ENCODE measurements at regions not wholly inside any gene's neighbourhood (a gene's known extent, or its start where the extent isn't known, plus 50 kb on each side); places are given as distances from the start of the nearest gene placed in this dataset.

DNA sequence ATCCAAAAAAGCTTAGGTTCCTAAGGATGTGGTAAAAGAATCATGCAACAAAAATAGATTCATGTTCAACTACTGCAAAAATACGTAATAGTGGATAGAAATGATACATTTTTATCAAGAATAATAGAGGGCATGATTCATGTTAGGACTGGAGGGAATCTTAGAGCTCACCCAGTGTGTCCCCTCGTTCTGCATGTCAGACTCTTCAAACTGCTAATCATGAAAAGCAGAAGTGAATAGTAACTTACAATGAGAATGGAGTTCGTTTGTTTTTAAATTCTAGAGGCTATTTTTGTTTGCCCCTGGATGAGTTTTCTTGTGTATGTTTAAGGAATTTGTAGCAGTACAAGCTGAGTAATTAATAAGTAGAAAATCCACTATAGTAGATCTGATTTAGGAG is 79.4 kb downstream of the MSL3 start:
- H3K56ac ChIP-seq (ENCODE audit: extremely low read depth, insufficient read depth, low read length) = no peak overlapping the region
- dilution Hi-C loops (cut with HindIII; ENCODE audit: low sequenced_read_pairs, unreplicated experiment) = no loop called here
- no peak overlapping the region for H4K8ac ChIP-seq (ENCODE audit: low read depth in 2 of 2, low read length in 2 of 2)
- in situ Hi-C loops (cut with MboI; ENCODE audit: low sequenced_read_pairs) = no loop called here
- no peak overlapping the region for H2BK5ac ChIP-seq (ENCODE audit: low read depth, low read length, poor library complexity, severe bottlenecking)
- H2AFZ ChIP-seq (replicated peaks; ENCODE audit: low read length, poor library complexity) = no peak overlapping the region
- no peak overlapping the region for H2AK9ac ChIP-seq (replicated peaks; ENCODE audit: low read depth, low read length, poor library complexity)
- no peaks in the 10 kb centered on the region for H3K79me1 ChIP-seq (ENCODE audit: low read depth in 1 of 2, low read length in 2 of 2)
- H3K14ac ChIP-seq (replicated peaks; ENCODE audit: low read depth, low read length) = no peak overlapping the region
- DNase-seq (no peak), ATAC-seq (ENCODE audit: low read depth) (no peak)
- H3K4me3 ChIP-seq (ENCODE audit: insufficient read depth, low read depth, low read length) = no peak overlapping the region
- intact Hi-C loops (cut with micrococcal nuclease) = no loop called here
- no TSS peak for BruUV-seq (replicated peaks)
- no peak overlapping the region for H3K4ac ChIP-seq (ENCODE audit: low read depth, low read length)
- POLR2A ChIA-PET (ENCODE audit: unreplicated experiment) = no interaction called here
- H3K9ac ChIP-seq (ENCODE audit: low read depth, low read length) = no peak overlapping the region
- no peaks in the 10 kb centered on the region for H3K27me3 ChIP-seq (ENCODE audit: control insufficient read depth, insufficient read depth, low read length)
- H3K18ac ChIP-seq (ENCODE audit: low read depth, low read length) = no peak overlapping the region
- H3K4me1 ChIP-seq (ENCODE audit: control insufficient read depth, insufficient read depth, low read length) = no peaks in the 10 kb centered on the region
- H2BK120ac ChIP-seq (ENCODE audit: low read depth, low read length) = no peak overlapping the region
- TF ChIP-seq FOS (IDR thresholded peaks at IDR 0.05; ENCODE audit: low read depth, low read length) = no peak
- no peak for TF ChIP-seq CHD1 (IDR thresholded peaks at IDR 0.05; ENCODE audit: low read depth, low read length)
- TF ChIP-seq RFX5 (IDR thresholded peaks at IDR 0.05; ENCODE audit: low read depth, low read length) = no peak
- no peak for TF ChIP-seq CEBPB (IDR thresholded peaks at IDR 0.05; ENCODE audit: low read depth, low read length)
- no peak for TF ChIP-seq SMC3 (IDR thresholded peaks at IDR 0.05; ENCODE audit: low read depth, low read length)
- TF ChIP-seq MAFK (IDR thresholded peaks at IDR 0.05; ENCODE audit: low read depth, low read length) = no peak
- TF ChIP-seq, protein P1, sequence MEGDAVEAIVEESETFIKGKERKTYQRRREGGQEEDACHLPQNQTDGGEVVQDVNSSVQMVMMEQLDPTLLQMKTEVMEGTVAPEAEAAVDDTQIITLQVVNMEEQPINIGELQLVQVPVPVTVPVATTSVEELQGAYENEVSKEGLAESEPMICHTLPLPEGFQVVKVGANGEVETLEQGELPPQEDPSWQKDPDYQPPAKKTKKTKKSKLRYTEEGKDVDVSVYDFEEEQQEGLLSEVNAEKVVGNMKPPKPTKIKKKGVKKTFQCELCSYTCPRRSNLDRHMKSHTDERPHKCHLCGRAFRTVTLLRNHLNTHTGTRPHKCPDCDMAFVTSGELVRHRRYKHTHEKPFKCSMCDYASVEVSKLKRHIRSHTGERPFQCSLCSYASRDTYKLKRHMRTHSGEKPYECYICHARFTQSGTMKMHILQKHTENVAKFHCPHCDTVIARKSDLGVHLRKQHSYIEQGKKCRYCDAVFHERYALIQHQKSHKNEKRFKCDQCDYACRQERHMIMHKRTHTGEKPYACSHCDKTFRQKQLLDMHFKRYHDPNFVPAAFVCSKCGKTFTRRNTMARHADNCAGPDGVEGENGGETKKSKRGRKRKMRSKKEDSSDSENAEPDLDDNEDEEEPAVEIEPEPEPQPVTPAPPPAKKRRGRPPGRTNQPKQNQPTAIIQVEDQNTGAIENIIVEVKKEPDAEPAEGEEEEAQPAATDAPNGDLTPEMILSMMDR (conservative IDR thresholded peaks at IDR 0.05; ENCODE audit: low read depth, low read length) = no peak
- TF ChIP-seq MXI1 (IDR thresholded peaks at IDR 0.05; ENCODE audit: borderline replicate concordance, low read depth, low read length) = no peak
- TF ChIP-seq, protein P2, sequence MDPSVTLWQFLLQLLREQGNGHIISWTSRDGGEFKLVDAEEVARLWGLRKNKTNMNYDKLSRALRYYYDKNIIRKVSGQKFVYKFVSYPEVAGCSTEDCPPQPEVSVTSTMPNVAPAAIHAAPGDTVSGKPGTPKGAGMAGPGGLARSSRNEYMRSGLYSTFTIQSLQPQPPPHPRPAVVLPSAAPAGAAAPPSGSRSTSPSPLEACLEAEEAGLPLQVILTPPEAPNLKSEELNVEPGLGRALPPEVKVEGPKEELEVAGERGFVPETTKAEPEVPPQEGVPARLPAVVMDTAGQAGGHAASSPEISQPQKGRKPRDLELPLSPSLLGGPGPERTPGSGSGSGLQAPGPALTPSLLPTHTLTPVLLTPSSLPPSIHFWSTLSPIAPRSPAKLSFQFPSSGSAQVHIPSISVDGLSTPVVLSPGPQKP (IDR thresholded peaks at IDR 0.05; ENCODE audit: borderline replicate concordance, low read depth, low read length) = no peak
- TF ChIP-seq RAD21 (IDR thresholded peaks at IDR 0.05; ENCODE audit: low read length) = no peak
- TF ChIP-seq POLR2A (IDR thresholded peaks at IDR 0.05; ENCODE audit: low read depth, low read length) = no peak
- no peak for TF ChIP-seq NFE2L2 (IDR thresholded peaks at IDR 0.05; ENCODE audit: low read depth, low read length)
- TF ChIP-seq, protein P3, sequence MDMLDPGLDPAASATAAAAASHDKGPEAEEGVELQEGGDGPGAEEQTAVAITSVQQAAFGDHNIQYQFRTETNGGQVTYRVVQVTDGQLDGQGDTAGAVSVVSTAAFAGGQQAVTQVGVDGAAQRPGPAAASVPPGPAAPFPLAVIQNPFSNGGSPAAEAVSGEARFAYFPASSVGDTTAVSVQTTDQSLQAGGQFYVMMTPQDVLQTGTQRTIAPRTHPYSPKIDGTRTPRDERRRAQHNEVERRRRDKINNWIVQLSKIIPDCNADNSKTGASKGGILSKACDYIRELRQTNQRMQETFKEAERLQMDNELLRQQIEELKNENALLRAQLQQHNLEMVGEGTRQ (IDR thresholded peaks at IDR 0.05; ENCODE audit: low read depth, low read length) = no peak
- no peak for TF ChIP-seq BHLHE40 (IDR thresholded peaks at IDR 0.05; ENCODE audit: low read depth, low read length)
- no peak for TF ChIP-seq MAZ (IDR thresholded peaks at IDR 0.05; ENCODE audit: borderline replicate concordance, low read depth, low read length)
- TF ChIP-seq RCOR1 (IDR thresholded peaks at IDR 0.05; ENCODE audit: insufficient replicate concordance, low read length) = no peak
- H4K5ac ChIP-seq (ENCODE audit: low read depth, low read length) = no peak overlapping the region
- no peaks in the 10 kb centered on the region for H3K9me3 ChIP-seq (ENCODE audit: control insufficient read depth, insufficient read depth, low read length)
- H3K36me3 ChIP-seq (ENCODE audit: control insufficient read depth, insufficient read depth, low read length) = no peaks in the 10 kb centered on the region
- H2BK15ac ChIP-seq (ENCODE audit: low read depth, low read length) = no peak overlapping the region
- H2BK20ac ChIP-seq (ENCODE audit: low read depth, low read length) = no peak overlapping the region
- no peak overlapping the region for H4K91ac ChIP-seq (ENCODE audit: insufficient read depth, low read depth, low read length)
- H2AK5ac ChIP-seq (ENCODE audit: low read depth, low read length) = no peak overlapping the region
- no CpG with 5 or more reads among the region's 3 CpGs for WGBS, 2 experiments (ENCODE audit: extremely low coverage in 2 of 2, insufficient read length in 1 of 2)
- CTCF ChIA-PET = no interaction called here
- H3K27ac ChIP-seq (ENCODE audit: insufficient read depth, low read length) = no peak overlapping the region
- H3K9me1 ChIP-seq (ENCODE audit: insufficient read depth, low read length) = no peaks in the 10 kb centered on the region
- H4K20me1 ChIP-seq (ENCODE audit: insufficient read depth, low read length) = no peaks in the 10 kb centered on the region
- no peak overlapping the region for H3K23ac ChIP-seq (ENCODE audit: low read depth, low read length)
- no peak overlapping the region for H3K4me2 ChIP-seq (ENCODE audit: low read depth, low read length)

All from IMR-90 (cell line).